BLaER1 treated with 17β-estradiol and CSF1 and Interleukin-3, amounts not matched to agents 10 nM and 100 nM (cell line): ENCODE measurements at regions not wholly inside any gene's neighbourhood (a gene's known extent, or its start where the extent isn't known, plus 50 kb on each side); places are given as distances from the start of the nearest gene placed in this dataset.
A peak's percentile ranks its signal among the peaks of the same experiment; 100 is the strongest.

Experiments
- H3K27ac ChIP-seq, 11 experiments: shearing (Covaris generic); formaldehyde crosslinking; 2 replicates each; pipeline ENCODE4 v1.8.1; 2022
- H3K27me3 ChIP-seq, 11 experiments: shearing (Covaris generic); formaldehyde crosslinking; 2 replicates each; pipeline ENCODE4 v1.8.1; 2022
- H3K36me3 ChIP-seq, 11 experiments: shearing (Covaris generic); formaldehyde crosslinking; 2 replicates each; pipeline ENCODE4 v1.8.1; 2022
- H3K4me1 ChIP-seq, 10 experiments: shearing (Covaris generic); formaldehyde crosslinking; 2 replicates each; pipeline ENCODE4 v1.8.1; 2022
- H3K4me2 ChIP-seq, 11 experiments: shearing (Covaris generic); formaldehyde crosslinking; 2 replicates each; pipeline ENCODE4 v1.8.1; 2022
- H3K4me3 ChIP-seq, 10 experiments: shearing (Covaris generic); formaldehyde crosslinking; 2 replicates each; pipeline ENCODE4 v1.8.1; 2022
- H3K9ac ChIP-seq, 11 experiments: shearing (Covaris generic); formaldehyde crosslinking; 2 replicates each; pipeline ENCODE4 v1.8.1; 2022
- H3K9me3 ChIP-seq, 11 experiments: shearing (Covaris generic); formaldehyde crosslinking; replicated peaks in 1 of 11; 2 replicates each; pipeline ENCODE4 v1.8.1; 2022
- H4K20me1 ChIP-seq, 11 experiments: shearing (Covaris generic); formaldehyde crosslinking; 2 replicates each; pipeline ENCODE4 v1.8.1; 2022
- Cebpa-rat ChIP-seq, 11 experiments: shearing (Covaris generic); IDR thresholded peaks; 2 replicates each; pipeline ENCODE4 v1.8.1; 2022

DNA sequence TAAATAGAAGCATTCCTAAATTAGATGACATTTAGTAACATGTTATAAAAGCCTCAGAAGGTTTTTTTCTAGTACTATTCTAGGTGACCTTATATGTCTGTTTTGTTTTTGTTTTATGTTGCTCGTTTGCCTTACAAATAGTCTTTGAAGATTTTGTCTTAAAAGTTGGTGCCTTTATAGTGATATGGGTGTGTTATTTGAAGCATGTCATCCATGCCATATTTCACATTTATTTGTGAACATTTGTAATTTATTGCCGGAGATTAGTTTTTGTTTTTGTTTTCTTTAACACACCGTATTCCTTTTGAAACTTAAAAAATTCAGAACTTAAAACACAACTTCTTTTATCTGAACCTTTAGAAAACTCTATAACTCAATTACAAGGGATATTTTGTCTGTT is 422.8 kb upstream of the PCDH9 start:
- Histone ChIP-seq H4K20me1 (no peaks in the 10 kb centered on the region), H3K27me3 (no peaks in the 10 kb centered on the region), H3K9ac (no peak overlapping the region), H3K36me3 (no peaks in the 10 kb centered on the region), H3K9me3 (no peaks in the 10 kb centered on the region), H3K4me1 (peaks cover 0 to 6% (median 4%) of the 10 kb centered on the region in 10 experiments; a peak in 12 of 20 replicates), H3K27ac (no peak overlapping the region), H3K4me3 (no peak overlapping the region), H3K4me2 (no peak overlapping the region)
- no peak for TF ChIP-seq Cebpa-rat (IDR thresholded peaks at IDR 0.05)

DNA sequence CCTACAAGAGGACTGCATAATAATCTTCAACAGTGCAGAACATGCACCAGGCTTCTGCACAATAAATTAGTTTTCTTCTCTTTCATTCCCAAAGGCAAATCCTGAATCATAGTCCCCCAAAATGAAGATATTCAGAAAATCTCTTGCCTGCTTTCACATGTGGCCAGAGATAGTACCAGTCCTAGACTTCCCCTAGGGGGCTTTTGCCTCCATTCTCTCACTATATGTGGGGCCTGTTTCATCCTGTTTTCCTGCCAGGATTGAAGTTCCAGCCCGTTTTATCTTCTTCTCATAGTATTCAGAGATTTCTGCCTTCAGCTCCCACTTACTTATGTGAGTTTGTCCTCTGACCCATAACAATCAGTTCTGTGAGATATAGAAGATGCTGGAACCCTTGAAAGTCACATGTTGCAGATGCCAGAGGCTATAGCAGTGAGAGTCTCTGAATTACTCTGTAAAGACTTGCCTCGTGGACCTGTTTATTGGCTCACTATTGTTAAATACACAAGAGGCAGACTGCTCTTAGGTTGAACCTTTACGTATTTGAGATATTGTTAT is 421.9 kb upstream of the PCDH9 start:
- TF ChIP-seq Cebpa-rat (IDR thresholded peaks at IDR 0.05): no peak
- Histone ChIP-seq H3K4me1 (peaks cover 0 to 11% (median 4%) of the 10 kb centered on the region in 10 experiments; a peak in 12 of 20 replicates), H3K36me3 (no peaks in the 10 kb centered on the region), H3K27me3 (no peaks in the 10 kb centered on the region), H3K4me3 (no peak overlapping the region), H3K9ac (no peak overlapping the region), H3K27ac (no peak overlapping the region), H4K20me1 (no peaks in the 10 kb centered on the region), H3K9me3 (0 out of 22 replicates have a peak, but pooled peaks cover 0 to 6% (median 0%) of the 10 kb centered on the region in 11 experiments), H3K4me2 (no peak overlapping the region)

DNA sequence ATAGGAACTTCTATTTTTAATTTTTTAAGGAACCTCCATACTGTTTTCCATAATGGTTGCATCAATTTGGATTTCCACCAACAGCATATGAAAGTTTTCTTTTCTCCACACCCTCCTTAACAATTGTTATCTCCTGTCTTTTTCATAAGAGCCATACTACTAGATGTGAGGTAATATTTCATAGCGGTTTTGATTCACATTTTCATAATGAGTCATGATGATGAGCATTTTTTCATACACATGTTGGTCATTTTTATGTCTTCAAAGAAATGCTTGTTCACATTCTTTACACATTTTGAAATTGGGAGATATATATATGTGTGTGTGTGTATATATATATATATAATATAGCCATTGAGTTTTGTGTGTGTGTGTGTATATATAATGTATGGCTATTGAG is 420.3 kb upstream of the PCDH9 start:
- H3K9me3 ChIP-seq: 0 out of 22 replicates have a peak, but pooled peaks cover 0 to 8% (median 0%) of the 10 kb centered on the region in 11 experiments
- H3K27ac ChIP-seq: no peak overlapping the region
- no peaks in the 10 kb centered on the region for H3K27me3 ChIP-seq
- H3K9ac ChIP-seq: no peak overlapping the region
- no peaks in the 10 kb centered on the region for H3K36me3 ChIP-seq
- TF ChIP-seq Cebpa-rat (IDR thresholded peaks at IDR 0.05): no peak
- H3K4me2 ChIP-seq: no peak overlapping the region
- peaks cover 0 to 11% (median 4%) of the 10 kb centered on the region in 10 experiments; a peak in 12 of 20 replicates for H3K4me1 ChIP-seq
- no peaks in the 10 kb centered on the region for H4K20me1 ChIP-seq
- H3K4me3 ChIP-seq: no peak overlapping the region

DNA sequence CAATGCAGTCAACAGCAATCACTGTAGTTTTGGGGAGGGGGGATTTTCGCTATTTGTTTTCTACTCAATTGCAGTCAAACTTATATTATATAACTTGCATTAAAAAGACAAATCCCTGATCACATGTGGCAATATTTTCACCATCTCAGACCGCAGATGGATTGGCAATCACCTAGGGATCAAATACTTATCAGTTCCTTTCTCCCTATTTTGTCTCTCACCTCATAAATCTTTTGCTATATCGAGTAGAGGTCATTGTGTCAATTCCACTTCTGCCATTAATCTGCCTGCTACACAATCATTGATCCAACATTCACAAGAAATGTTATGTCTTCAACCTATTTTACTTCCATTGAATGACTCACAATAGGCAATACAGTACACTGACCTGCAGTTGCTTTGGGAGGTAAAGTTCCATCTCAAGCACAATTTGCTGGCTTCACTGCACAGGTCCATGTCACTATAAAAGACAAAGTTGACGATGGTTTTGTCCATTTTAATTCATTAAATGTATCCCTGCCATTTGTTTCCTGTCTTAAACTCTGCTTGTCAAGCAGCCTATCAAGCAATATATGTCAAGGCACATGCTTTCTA is 415.8 kb upstream of the PCDH9 start:
- Histone ChIP-seq H3K36me3 (no peaks in the 10 kb centered on the region), H3K4me2 (no peak overlapping the region)
- TF ChIP-seq Cebpa-rat (IDR thresholded peaks at IDR 0.05): no peak

DNA sequence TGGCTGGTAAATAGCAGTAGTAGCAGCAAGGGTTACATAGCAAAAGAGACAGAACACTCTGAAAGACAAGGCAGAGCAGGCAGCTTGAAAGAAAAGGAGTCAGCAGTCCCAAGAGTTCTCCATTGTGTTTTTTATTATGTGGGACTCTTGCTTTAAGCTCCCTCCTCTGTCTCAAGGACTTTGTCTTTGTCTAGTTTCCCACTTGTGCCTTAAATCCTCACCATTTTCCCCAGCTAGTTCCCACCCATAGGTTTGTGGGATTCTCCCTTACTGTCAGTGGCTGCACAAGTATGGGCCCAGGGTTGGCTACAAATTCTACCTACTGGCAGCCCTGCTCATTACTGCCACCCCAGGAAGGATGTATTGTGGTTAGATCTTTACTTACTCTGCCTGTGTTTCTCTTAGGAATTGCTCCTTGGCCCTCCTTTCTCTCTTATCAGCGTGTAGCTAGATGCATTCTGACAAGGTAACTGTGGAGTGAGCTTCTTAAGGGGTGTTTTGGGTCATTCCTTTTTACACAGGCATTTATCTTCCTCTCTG is 413.4 kb upstream of the PCDH9 start:
- no peaks in the 10 kb centered on the region for H3K27me3 ChIP-seq

More for the DNA sequence above, 415.8 kb upstream of the PCDH9 start:
- no peak overlapping the region for H3K27ac ChIP-seq
- no peaks in the 10 kb centered on the region for H4K20me1 ChIP-seq
- no peaks in the 10 kb centered on the region for H3K27me3 ChIP-seq
- H3K4me3 ChIP-seq: no peak overlapping the region
- H3K9me3 ChIP-seq: 0 out of 22 replicates have a peak, but pooled peaks cover 0 to 8% (median 0%) of the 10 kb centered on the region in 11 experiments
- no peak overlapping the region for H3K9ac ChIP-seq
- peaks cover 5 to 47% (median 21%) of the 10 kb centered on the region in 10 experiments; a peak in 16 of 20 replicates for H3K4me1 ChIP-seq

DNA sequence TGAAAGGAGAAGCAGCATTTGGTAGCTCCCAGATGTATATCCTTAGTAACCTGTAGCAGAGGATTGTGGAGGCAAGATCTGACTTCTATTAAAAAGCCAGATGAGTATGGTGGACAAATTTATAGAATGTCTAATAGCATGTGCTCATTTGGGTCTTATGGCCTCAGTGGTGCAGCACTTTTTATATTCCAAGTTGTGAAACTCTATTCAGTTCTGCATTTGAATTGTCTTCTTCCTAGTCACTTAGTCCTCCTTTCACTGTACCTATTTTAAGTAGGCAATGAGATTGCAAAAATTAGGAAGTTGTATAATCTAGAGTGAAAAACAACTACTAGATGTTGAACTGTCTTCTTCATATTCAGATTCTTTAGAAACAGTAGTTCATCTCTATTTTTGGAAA is 412.5 kb upstream of the PCDH9 start:
- H3K4me3 ChIP-seq: no peak overlapping the region
- H3K27me3 ChIP-seq: no peaks in the 10 kb centered on the region
- TF ChIP-seq Cebpa-rat (IDR thresholded peaks at IDR 0.05): no peak
- H3K4me1 ChIP-seq: peaks cover 0 to 49% (median 17%) of the 10 kb centered on the region in 10 experiments; a peak in 13 of 20 replicates
- no peaks in the 10 kb centered on the region for H4K20me1 ChIP-seq
- peak overlapping the region in 5 of 11 experiments; percentile 38 to 80 (median 72); a peak in 9 of 22 replicates for H3K27ac ChIP-seq
- peak overlapping the region in 1 of 11 experiments; percentile 52; a peak in 2 of 22 replicates for H3K9ac ChIP-seq
- no peaks in the 10 kb centered on the region for H3K36me3 ChIP-seq
- H3K4me2 ChIP-seq: peak overlapping the region in 6 of 11 experiments; percentile 28 to 65 (median 62); a peak in 11 of 22 replicates
- H3K9me3 ChIP-seq: 0 out of 22 replicates have a peak, but pooled peaks cover 0 to 8% (median 0%) of the 10 kb centered on the region in 11 experiments

More for the DNA sequence above, 413.4 kb upstream of the PCDH9 start:
- no peaks in the 10 kb centered on the region for H3K36me3 ChIP-seq
- peak overlapping the region in 6 of 11 experiments; percentile 28 to 65 (median 62); a peak in 12 of 22 replicates for H3K4me2 ChIP-seq
- H4K20me1 ChIP-seq: no peaks in the 10 kb centered on the region
- TF ChIP-seq Cebpa-rat (IDR thresholded peaks at IDR 0.05): no peak
- no peak overlapping the region for H3K4me3 ChIP-seq
- 0 out of 22 replicates have a peak, but pooled peaks cover 0 to 8% (median 0%) of the 10 kb centered on the region in 11 experiments for H3K9me3 ChIP-seq
- H3K27ac ChIP-seq: peak overlapping the region in 6 of 11 experiments; percentile 3 to 80 (median 60); a peak in 11 of 22 replicates
- peak overlapping the region in 3 of 11 experiments; percentile 26 to 52 (median 27); a peak in 4 of 22 replicates for H3K9ac ChIP-seq
- H3K4me1 ChIP-seq: peaks cover 5 to 55% (median 21%) of the 10 kb centered on the region in 10 experiments; a peak in 16 of 20 replicates

DNA sequence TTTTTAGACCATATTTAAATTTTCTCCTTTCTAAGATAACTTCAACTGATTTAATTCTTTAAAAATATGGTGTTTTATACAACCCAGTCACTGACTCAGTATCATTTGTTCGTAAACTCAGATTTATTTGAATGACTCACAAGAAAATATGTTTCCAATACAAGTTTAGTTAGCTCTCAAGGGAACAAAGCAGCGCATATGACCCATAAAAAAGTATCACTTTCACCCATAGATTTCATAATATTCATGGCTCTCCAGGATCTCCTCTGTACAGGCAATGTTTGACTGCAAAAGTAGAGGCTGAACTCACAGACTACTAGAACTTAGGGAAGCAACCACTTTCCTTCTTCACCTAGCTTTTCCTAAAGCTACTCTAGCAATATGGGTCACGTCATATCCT is 405.6 kb upstream of the PCDH9 start:
- 0 out of 22 replicates have a peak, but pooled peaks cover 0 to 2% (median 0%) of the 10 kb centered on the region in 11 experiments for H3K9me3 ChIP-seq
- H3K27ac ChIP-seq: no peak overlapping the region

DNA sequence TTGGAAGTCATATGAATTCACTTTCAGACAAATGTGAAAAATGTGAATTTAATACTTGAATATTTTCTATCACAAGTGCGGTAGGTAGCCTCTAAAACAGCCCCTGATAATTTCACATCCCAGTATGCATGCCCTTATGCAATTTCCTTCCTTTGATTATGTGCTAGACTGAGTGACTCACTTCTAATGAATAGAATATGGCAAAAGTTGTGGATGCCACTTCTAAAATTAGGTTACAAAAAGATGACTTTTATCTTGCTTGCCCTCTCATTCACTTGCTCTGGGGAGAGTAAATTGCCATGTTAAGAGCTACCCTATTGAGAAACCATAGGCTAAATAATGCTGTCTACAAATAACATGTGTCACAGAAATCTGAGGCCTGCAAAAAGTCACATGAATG is 402.5 kb upstream of the PCDH9 start:
- Histone ChIP-seq H3K9ac (peak overlapping the region in 2 of 11 experiments; percentile 32 to 48; a peak in 2 of 22 replicates), H3K4me2 (peak overlapping the region in 8 of 11 experiments; percentile 16 to 70 (median 52); a peak in 13 of 22 replicates)
- peak in 2 of 11 experiments; percentile 41 to 42; a peak in 1 of 22 replicates for TF ChIP-seq Cebpa-rat (IDR thresholded peaks at IDR 0.05)

More for the DNA sequence above, 405.6 kb upstream of the PCDH9 start:
- Histone ChIP-seq H3K9ac (no peak overlapping the region), H3K27me3 (no peaks in the 10 kb centered on the region), H3K36me3 (no peaks in the 10 kb centered on the region), H3K4me3 (no peak overlapping the region), H4K20me1 (no peaks in the 10 kb centered on the region), H3K4me2 (no peak overlapping the region), H3K4me1 (peaks cover 0 to 46% (median 11%) of the 10 kb centered on the region in 10 experiments; a peak in 13 of 20 replicates)
- no peak for TF ChIP-seq Cebpa-rat (IDR thresholded peaks at IDR 0.05)

DNA sequence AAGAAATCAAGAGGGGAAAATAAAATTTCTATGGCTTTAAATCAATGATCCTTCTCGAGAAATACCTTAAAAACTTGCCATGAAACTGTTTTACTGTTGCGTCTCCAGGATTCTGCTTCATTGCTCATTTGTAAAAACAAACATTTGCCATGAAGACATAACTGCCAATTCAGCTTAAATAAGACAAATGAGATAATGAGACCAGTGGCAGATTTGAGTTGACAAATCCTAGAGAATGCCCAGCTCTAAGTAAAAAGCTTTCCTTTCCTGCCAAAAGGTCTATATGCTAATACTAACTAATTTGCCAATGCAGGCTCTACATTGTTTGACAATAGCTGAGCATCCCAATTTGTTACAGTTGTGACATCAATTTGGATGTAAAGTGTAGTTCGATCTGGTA is 400.5 kb upstream of the PCDH9 start:
- no peaks in the 10 kb centered on the region for H3K36me3 ChIP-seq
- H3K9ac ChIP-seq: no peak overlapping the region
- peaks cover 0 to 30% (median 11%) of the 10 kb centered on the region in 10 experiments; a peak in 13 of 20 replicates for H3K4me1 ChIP-seq
- no peaks in the 10 kb centered on the region for H4K20me1 ChIP-seq
- TF ChIP-seq Cebpa-rat (IDR thresholded peaks at IDR 0.05): no peak
- no peak overlapping the region for H3K4me3 ChIP-seq
- no peak overlapping the region for H3K27ac ChIP-seq
- H3K9me3 ChIP-seq: 0 out of 22 replicates have a peak, but pooled peaks cover 0 to 2% (median 0%) of the 10 kb centered on the region in 11 experiments
- H3K4me2 ChIP-seq: no peak overlapping the region
- H3K27me3 ChIP-seq: no peaks in the 10 kb centered on the region

More for the DNA sequence above, 402.5 kb upstream of the PCDH9 start:
- Histone ChIP-seq H3K27me3 (no peaks in the 10 kb centered on the region), H3K27ac (peak overlapping the region in 8 of 11 experiments; percentile 2 to 81 (median 48); a peak in 11 of 22 replicates), H3K4me3 (no peak overlapping the region), H3K36me3 (no peaks in the 10 kb centered on the region), H3K9me3 (0 out of 22 replicates have a peak, but pooled peaks cover 0 to 2% (median 0%) of the 10 kb centered on the region in 11 experiments), H3K4me1 (peaks cover 0 to 39% (median 11%) of the 10 kb centered on the region in 10 experiments; a peak in 13 of 20 replicates), H4K20me1 (no peaks in the 10 kb centered on the region)
